ENCODE measurements at regions not wholly inside any gene's neighbourhood (a gene's known extent, or its start where the extent isn't known, plus 50 kb on each side); places are given as distances from the start of the nearest gene placed in this dataset.
A peak's percentile ranks its signal among the peaks of the same experiment; 100 is the strongest.

DNA sequence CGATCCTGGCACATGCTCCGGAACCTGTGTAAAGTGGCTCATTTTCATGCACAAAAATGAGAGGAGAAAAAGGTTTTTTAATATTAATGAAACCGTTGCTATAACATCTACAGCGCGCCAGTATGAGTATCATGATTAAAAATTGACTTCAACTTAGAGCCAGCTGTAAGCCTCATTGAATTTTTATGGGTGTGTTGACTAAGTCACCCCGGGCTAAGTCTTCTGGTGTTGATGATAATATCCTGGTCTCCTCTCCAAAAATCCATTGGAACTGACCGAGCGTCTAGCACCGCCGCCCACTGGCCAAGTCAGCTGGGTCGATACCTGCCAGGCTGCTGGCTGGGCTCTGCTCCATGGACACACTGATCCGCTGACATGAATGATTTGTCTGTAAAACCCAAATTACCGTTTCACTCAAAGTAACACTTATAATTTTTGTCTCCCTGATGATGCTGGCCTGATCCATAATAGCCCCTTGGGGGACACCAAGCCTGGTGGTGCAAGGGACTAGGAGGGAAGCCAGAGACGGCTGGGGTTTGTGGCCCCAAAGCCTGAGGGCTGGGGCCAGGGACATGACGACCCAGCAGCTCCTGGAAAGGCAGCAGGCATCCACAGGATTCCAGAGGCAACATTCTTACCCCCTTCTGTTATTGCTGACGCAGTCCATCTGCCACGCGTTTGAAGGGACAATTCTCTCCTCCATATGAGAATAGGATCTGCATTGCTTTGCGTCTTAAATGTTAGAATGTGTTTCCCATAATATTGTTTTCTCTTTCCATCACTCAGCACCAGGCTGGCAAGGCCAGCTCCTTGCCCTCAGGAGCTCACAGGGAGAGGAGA is 131.0 kb upstream of the PPP2R2D start:
- H3K4me1 ChIP-seq (ENCODE audit: control insufficient read depth in 1 of 2, insufficient read depth in 2 of 2, low read length in 2 of 2) = no peaks in the 10 kb centered on the region
- H3K4me3 ChIP-seq (replicated peaks in 1 of 3; ENCODE audit: low read depth in 2 of 3, low read length in 3 of 3) = no peak overlapping the region
- no peak overlapping the region for H3K4me3 Mint-ChIP-seq
- no peaks in the 10 kb centered on the region for H3K4me1 Mint-ChIP-seq
- H3K27me3 Mint-ChIP-seq (ENCODE audit: low read depth in 3 of 3) = peaks cover 0 to 4% (median 4%) of the 10 kb centered on the region in 3 donors
- no peak for DNase-seq
- no peak overlapping the region for H3K27ac Mint-ChIP-seq
- no peak overlapping the region for H3K4me2 ChIP-seq (replicated peaks; ENCODE audit: extremely low read depth, low read length, poor library complexity, severe bottlenecking)
- H3K36me3 Mint-ChIP-seq = no peaks in the 10 kb centered on the region
- no peaks in the 10 kb centered on the region for H3K36me3 ChIP-seq (replicated peaks in 1 of 2; ENCODE audit: control insufficient read depth in 1 of 2, insufficient read depth in 2 of 2, low read length in 2 of 2)
- no peak overlapping the region for H2AFZ ChIP-seq (ENCODE audit: insufficient read depth, low read depth, low read length, poor library complexity, severe bottlenecking)
- 95% methylated on average over 9 of the region's 19 CpGs for WGBS (ENCODE audit: insufficient coverage)
- no peaks in the 10 kb centered on the region for H4K20me1 ChIP-seq (ENCODE audit: insufficient read depth, low read length)
- H3K9me3 ChIP-seq (replicated peaks in 1 of 2; ENCODE audit: control insufficient read depth in 1 of 2, insufficient read depth in 1 of 2, low read length in 2 of 2) = no peaks in the 10 kb centered on the region
- peaks cover 0 to 4% (median under 1%) of the 10 kb centered on the region in 7 donors for H3K9me3 Mint-ChIP-seq
- TF ChIP-seq, protein P1, sequence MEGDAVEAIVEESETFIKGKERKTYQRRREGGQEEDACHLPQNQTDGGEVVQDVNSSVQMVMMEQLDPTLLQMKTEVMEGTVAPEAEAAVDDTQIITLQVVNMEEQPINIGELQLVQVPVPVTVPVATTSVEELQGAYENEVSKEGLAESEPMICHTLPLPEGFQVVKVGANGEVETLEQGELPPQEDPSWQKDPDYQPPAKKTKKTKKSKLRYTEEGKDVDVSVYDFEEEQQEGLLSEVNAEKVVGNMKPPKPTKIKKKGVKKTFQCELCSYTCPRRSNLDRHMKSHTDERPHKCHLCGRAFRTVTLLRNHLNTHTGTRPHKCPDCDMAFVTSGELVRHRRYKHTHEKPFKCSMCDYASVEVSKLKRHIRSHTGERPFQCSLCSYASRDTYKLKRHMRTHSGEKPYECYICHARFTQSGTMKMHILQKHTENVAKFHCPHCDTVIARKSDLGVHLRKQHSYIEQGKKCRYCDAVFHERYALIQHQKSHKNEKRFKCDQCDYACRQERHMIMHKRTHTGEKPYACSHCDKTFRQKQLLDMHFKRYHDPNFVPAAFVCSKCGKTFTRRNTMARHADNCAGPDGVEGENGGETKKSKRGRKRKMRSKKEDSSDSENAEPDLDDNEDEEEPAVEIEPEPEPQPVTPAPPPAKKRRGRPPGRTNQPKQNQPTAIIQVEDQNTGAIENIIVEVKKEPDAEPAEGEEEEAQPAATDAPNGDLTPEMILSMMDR (IDR thresholded peaks at IDR 0.05) = no peak
- H3K27ac ChIP-seq (ENCODE audit: low read depth in 1 of 2, low read length in 2 of 2) = no peak overlapping the region
- intact Hi-C loops (cut with micrococcal nuclease) = no loop called here
- H3K27me3 ChIP-seq (ENCODE audit: control insufficient read depth in 2 of 2, insufficient read depth in 2 of 2, low read length in 2 of 2) = no peaks in the 10 kb centered on the region
- H3K9ac ChIP-seq (ENCODE audit: insufficient read depth, low read length, poor library complexity, severe bottlenecking) = no peak overlapping the region
- no peaks in the 10 kb centered on the region for H3K79me2 ChIP-seq (ENCODE audit: insufficient read depth, low read length)

- Histone ChIP-seq H4K20me1 (ENCODE audit: insufficient read depth, low read length) (no peaks in the 10 kb centered on the region), H3K4me2 (replicated peaks; ENCODE audit: extremely low read depth, low read length, poor library complexity, severe bottlenecking) (no peak overlapping the region), H3K4me3 (replicated peaks in 1 of 3; ENCODE audit: low read depth in 2 of 3, low read length in 3 of 3) (no peak overlapping the region), H3K27me3 (ENCODE audit: control insufficient read depth in 2 of 2, insufficient read depth in 2 of 2, low read length in 2 of 2) (no peaks in the 10 kb centered on the region), H3K36me3 (replicated peaks in 1 of 2; ENCODE audit: control insufficient read depth in 1 of 2, insufficient read depth in 2 of 2, low read length in 2 of 2) (no peaks in the 10 kb centered on the region), H2AFZ (ENCODE audit: insufficient read depth, low read depth, low read length, poor library complexity, severe bottlenecking) (no peak overlapping the region), H3K27ac (ENCODE audit: low read depth in 1 of 2, low read length in 2 of 2) (no peak overlapping the region), H3K79me2 (ENCODE audit: insufficient read depth, low read length) (no peaks in the 10 kb centered on the region), H3K4me1 (ENCODE audit: control insufficient read depth in 1 of 2, insufficient read depth in 2 of 2, low read length in 2 of 2) (no peaks in the 10 kb centered on the region), H3K9me3 (replicated peaks in 1 of 2; ENCODE audit: control insufficient read depth in 1 of 2, insufficient read depth in 1 of 2, low read length in 2 of 2) (peaks cover 7 to 12% of the 10 kb centered on the region in 2 donors), H3K9ac (ENCODE audit: insufficient read depth, low read length, poor library complexity, severe bottlenecking) (no peak overlapping the region)
- Mint-ChIP-seq H3K4me1 (no peaks in the 10 kb centered on the region), H3K9me3 (peaks cover 9 to 14% (median 11%) of the 10 kb centered on the region in 7 donors), H3K27ac (peak overlapping the region in 1 of 7 donors; percentile 18), H3K27me3 (ENCODE audit: low read depth in 3 of 3) (peaks cover 2 to 4% (median 4%) of the 10 kb centered on the region in 3 donors), H3K36me3 (no peaks in the 10 kb centered on the region), H3K4me3 (no peak overlapping the region)
- TF ChIP-seq, protein P1 (IDR thresholded peaks at IDR 0.05) = no peak
- no peak for DNase-seq
- 88% methylated on average over 21 of the region's 21 CpGs for WGBS (ENCODE audit: insufficient coverage)
- intact Hi-C loops (cut with micrococcal nuclease) = no loop called here
These were observed 129.7 kb upstream of the PPP2R2D start for GRCh38 chr10:131770946-131771633.

Measured in CD14-positive monocyte (primary cell).